PC-3 (cell line): ENCODE measurements at regions not wholly inside any gene's neighbourhood (a gene's known extent, or its start where the extent isn't known, plus 50 kb on each side); places are given as distances from the start of the nearest gene placed in this dataset.
A peak's percentile ranks its signal among the peaks of the same experiment; 100 is the strongest.

Experiments used
- ATAC-seq: fragments of 200-7000 bp; cut with Tn5 transposase; 2 replicates; pipeline ENCODE4 v1.9.1; 2020; ENCODE audit warnings: mild to moderate bottlenecking, moderate library complexity
- BruUV-seq: library from RNA; stranded (reverse); fragments of 400-500 nt; replicated peaks from 2 replicates; lab custom pipeline; 2021; lab: Mats Ljungman, UMichigan
- CTCF ChIA-PET: fragments of 300-600 bp; sonication (Branson Sonifier 250); formaldehyde crosslinking; loops from one replicate; lab custom pipeline; 2022; ENCODE audit warnings: antibody characterized with exemption; lab: Charles Lee
- POLR2A ChIA-PET: fragments of 300-600 bp; sonication (Branson Sonifier 250); formaldehyde crosslinking; loops from one replicate; lab custom pipeline; 2022; ENCODE audit warnings: antibody characterized with exemption; ENCODE audit not compliant: unreplicated experiment; lab: Charles Lee
- DNase-seq: peaks from one replicate; pipeline ENCODE4 v3.0.0-alpha.2; 2015
- H2AFZ ChIP-seq: fragments of 300-600 bp; sonication (generic); 2 replicates; pipeline ENCODE4 v1.6.0; 2016; ENCODE audit warnings: antibody characterized with exemption, low read length
- H3F3A ChIP-seq: fragments of 300-600 bp; sonication (generic); one replicate; pipeline ENCODE4 v1.6.0; 2017; ENCODE audit warnings: antibody characterized with exemption, low read length, control low read depth, mild to moderate bottlenecking; ENCODE audit not compliant: unreplicated experiment
- H3K27ac ChIP-seq: fragments of 300-600 bp; sonication (generic); 2 replicates; pipeline ENCODE4 v1.5.1; 2016; ENCODE audit warnings: mild to moderate bottlenecking, low read length
- H3K27me3 ChIP-seq: fragments of 300-600 bp; sonication (generic); 2 replicates; pipeline ENCODE4 v1.6.1; 2016; ENCODE audit warnings: low read length, mixed read lengths
- H3K36me3 ChIP-seq: fragments of 300-600 bp; sonication (generic); 2 replicates; pipeline ENCODE4 v1.6.1; 2016; ENCODE audit warnings: low read depth, mixed run types, low read length, mixed read lengths
- H3K4me1 ChIP-seq: fragments of 300-600 bp; sonication (generic); 2 replicates; pipeline ENCODE4 v1.5.1; 2016; ENCODE audit warnings: low read length; ENCODE audit not compliant: insufficient read depth
- H3K4me2 ChIP-seq: fragments of 300-600 bp; sonication (generic); 2 replicates; pipeline ENCODE4 v1.6.0; 2016; ENCODE audit warnings: low read length
- H3K4me3 ChIP-seq: fragments of 300-600 bp; sonication (generic); 2 replicates; pipeline ENCODE4 v1.5.1; 2016; ENCODE audit warnings: mild to moderate bottlenecking, low read length, mixed read lengths
- H3K79me2 ChIP-seq: fragments of 300-600 bp; sonication (generic); 2 replicates; pipeline ENCODE4 v1.6.1; 2017; ENCODE audit warnings: low read length, mixed read lengths
- H3K9ac ChIP-seq: fragments of 300-600 bp; sonication (generic); 2 replicates; pipeline ENCODE4 v1.6.0; 2016; ENCODE audit warnings: mild to moderate bottlenecking, low read length
- H3K9me2 ChIP-seq: fragments of 300-600 bp; sonication (generic); replicated peaks from 2 replicates; pipeline ENCODE4 v1.6.1; 2016; ENCODE audit warnings: mixed run types, low read length, mixed read lengths
- H3K9me3 ChIP-seq: fragments of 300-600 bp; sonication (generic); 2 replicates; pipeline ENCODE4 v1.6.1; 2016; ENCODE audit warnings: low read length, mixed read lengths
- H4K20me1 ChIP-seq: fragments of 300-600 bp; sonication (generic); 2 replicates; pipeline ENCODE4 v1.6.1; 2016; ENCODE audit warnings: low read length, mixed read lengths
- EZH2 ChIP-seq: fragments of 300-600 bp; sonication (generic); IDR thresholded peaks from one replicate; pipeline ENCODE4 v1.6.1; 2017; ENCODE audit warnings: antibody characterized with exemption, mild to moderate bottlenecking, low read length; ENCODE audit not compliant: unreplicated experiment
- EZH2phosphoT487 ChIP-seq: fragments of 300-600 bp; sonication (generic); IDR thresholded peaks from 2 replicates; pipeline ENCODE4 v1.6.1; 2018; ENCODE audit warnings: mild to moderate bottlenecking, antibody characterized with exemption, low read length, borderline replicate concordance
- intact Hi-C: fragments of 100-400 bp; cut with micrococcal nuclease; formaldehyde crosslinking; loops from 2 replicates; pipeline ENCODE4 v1.9.0; 2023
- TF ChIP-seq, protein P1 (sequence below): fragments of 300-600 bp; sonication (generic); conservative IDR thresholded peaks from 2 replicates; pipeline ENCODE4 v1.5.1; 2017; ENCODE audit warnings: antibody characterized with exemption, low read depth, mild to moderate bottlenecking, low read length

DNA sequence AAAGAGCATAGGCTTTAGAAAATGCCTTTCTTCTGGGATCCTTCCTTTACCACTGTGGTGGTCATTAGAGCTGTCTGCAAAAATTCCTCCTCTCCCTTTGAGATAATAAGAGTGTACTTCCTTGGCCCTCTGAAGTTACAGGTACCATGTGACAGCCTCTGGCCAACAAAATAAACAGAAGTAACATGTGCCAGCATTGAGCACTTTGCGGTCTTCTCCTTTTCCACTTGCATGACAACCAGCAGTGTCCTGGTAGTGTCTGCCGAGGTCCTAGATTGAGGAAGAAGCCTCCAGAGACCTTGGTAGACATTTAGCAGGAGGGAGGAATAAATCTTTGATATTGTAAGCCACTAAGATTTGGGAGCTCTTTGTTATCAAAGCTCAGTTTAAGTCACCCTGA lies 87.5 kb upstream of the ARID1B start:
- Histone ChIP-seq H2AFZ (no peak overlapping the region), H3K9ac (no peak overlapping the region), H3K27ac (no peak overlapping the region), H3K9me2 (no peaks in the 10 kb centered on the region), H3F3A (no peaks in the 10 kb centered on the region), H4K20me1 (no peaks in the 10 kb centered on the region), H3K27me3 (no peaks in the 10 kb centered on the region), H3K4me3 (no peak overlapping the region), H3K79me2 (no peaks in the 10 kb centered on the region), H3K36me3 (no peaks in the 10 kb centered on the region), H3K4me2 (no peak overlapping the region), H3K4me1 (peaks cover 16% of the 10 kb centered on the region), H3K9me3 (no peaks in the 10 kb centered on the region)
- no peak for ATAC-seq
- no peak for TF ChIP-seq EZH2
- CTCF ChIA-PET = no interaction called here
- POLR2A ChIA-PET = no interaction called here
- intact Hi-C loops = loop anchor here (5.0 to 10.0 kb wide), 2 partner anchors 127 to 255 kb away; no protein-coding TSS in a partner anchor
- DNase-seq = no peak
- no TSS peak for BruUV-seq

DNA sequence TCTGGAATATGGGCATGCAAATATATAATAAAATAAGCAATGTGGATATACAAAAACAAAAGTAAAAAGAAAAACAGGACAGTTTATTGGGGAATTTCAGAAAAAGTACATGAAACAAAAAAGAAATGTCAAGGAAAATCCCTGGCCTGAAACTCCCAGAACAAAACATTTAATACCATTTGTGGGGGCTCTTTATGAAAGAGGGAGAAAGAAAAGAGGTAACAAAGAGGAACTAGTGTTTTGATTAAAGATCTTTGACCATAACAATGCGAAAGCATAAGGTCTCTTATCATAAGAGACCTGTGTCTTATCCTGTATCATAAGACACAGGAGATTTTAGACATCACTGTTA lies 88.6 kb upstream of the ARID1B start:
- no peak for TF ChIP-seq EZH2phosphoT487
- TF ChIP-seq, protein P1, sequence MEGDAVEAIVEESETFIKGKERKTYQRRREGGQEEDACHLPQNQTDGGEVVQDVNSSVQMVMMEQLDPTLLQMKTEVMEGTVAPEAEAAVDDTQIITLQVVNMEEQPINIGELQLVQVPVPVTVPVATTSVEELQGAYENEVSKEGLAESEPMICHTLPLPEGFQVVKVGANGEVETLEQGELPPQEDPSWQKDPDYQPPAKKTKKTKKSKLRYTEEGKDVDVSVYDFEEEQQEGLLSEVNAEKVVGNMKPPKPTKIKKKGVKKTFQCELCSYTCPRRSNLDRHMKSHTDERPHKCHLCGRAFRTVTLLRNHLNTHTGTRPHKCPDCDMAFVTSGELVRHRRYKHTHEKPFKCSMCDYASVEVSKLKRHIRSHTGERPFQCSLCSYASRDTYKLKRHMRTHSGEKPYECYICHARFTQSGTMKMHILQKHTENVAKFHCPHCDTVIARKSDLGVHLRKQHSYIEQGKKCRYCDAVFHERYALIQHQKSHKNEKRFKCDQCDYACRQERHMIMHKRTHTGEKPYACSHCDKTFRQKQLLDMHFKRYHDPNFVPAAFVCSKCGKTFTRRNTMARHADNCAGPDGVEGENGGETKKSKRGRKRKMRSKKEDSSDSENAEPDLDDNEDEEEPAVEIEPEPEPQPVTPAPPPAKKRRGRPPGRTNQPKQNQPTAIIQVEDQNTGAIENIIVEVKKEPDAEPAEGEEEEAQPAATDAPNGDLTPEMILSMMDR = no peak
- no peak for TF ChIP-seq EZH2
- Histone ChIP-seq H3K9ac (no peak overlapping the region), H3K4me1 (peaks cover 16% of the 10 kb centered on the region), H4K20me1 (no peaks in the 10 kb centered on the region), H3K27me3 (no peaks in the 10 kb centered on the region), H3F3A (no peaks in the 10 kb centered on the region), H2AFZ (peak overlapping the region; percentile 100), H3K79me2 (no peaks in the 10 kb centered on the region), H3K36me3 (no peaks in the 10 kb centered on the region), H3K4me3 (no peak overlapping the region), H3K9me2 (no peaks in the 10 kb centered on the region), H3K4me2 (peak overlapping the region; percentile 99), H3K9me3 (no peaks in the 10 kb centered on the region), H3K27ac (no peak overlapping the region)
- DNase-seq (no peak), ATAC-seq (no peak)
- CTCF ChIA-PET = no interaction called here
- intact Hi-C loops = loop anchor here (5.0 to 10.0 kb wide), 2 partner anchors 126 to 256 kb away; no protein-coding TSS in a partner anchor
- POLR2A ChIA-PET = no interaction called here
- no TSS peak for BruUV-seq

DNA sequence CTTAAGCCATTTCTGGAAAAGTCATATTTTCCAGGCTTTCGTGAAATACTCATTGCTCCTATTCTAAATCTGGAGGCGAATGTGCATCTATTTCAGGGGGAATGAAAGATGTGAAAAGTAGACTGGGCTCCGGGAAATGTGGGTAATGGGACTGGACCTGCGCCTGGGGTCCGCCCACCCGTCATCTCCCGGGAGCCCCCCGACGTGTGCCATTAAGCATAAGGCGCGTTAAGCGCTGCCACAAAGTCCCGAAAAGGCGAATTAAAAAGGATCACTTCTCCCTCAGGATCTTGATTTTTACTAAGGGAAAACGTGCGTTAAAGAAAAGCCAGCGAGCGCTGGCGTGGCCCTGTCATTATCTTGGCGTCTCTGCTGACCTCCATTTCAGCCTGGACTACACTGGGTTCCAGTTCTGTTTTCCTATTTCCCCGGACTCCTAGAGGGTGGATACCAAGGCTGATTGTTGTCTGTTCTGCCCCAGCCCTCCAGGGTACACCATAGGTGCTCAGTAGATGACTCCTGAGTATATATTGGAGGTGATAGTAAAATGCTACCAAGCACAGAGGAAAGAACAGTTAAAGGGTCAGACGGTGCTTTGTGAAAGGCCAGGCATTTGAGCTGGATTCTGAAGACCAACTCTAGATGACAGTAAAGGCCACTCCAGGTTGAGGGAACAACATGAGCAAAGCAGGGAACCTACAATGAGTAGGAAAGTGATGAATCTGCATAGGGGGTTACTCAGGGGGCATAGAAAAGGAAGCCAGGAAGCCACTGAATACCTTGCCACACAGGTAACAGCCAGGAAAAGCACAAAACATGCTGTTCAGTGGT lies 89.2 kb upstream of the ARID1B start:
- CTCF ChIA-PET = interaction anchor here (0.6 kb wide), 1 partner anchor 123 kb away, joined by 3 read pairs; no protein-coding TSS in a partner anchor
- no peak for TF ChIP-seq EZH2phosphoT487
- TF ChIP-seq, protein P1 = no peak
- no peak for TF ChIP-seq EZH2
- peak overlapping the region; percentile 100 for H2AFZ ChIP-seq
- no peaks in the 10 kb centered on the region for H3K9me3 ChIP-seq
- no peaks in the 10 kb centered on the region for H3K27me3 ChIP-seq
- peaks cover 16% of the 10 kb centered on the region for H3K4me1 ChIP-seq
- H3K9ac ChIP-seq = peak overlapping the region; percentile 77
- no peaks in the 10 kb centered on the region for H3F3A ChIP-seq
- H3K27ac ChIP-seq = peak overlapping the region; percentile 52
- ATAC-seq (peak; percentile 48), DNase-seq (peak; percentile 44)
- H3K4me3 ChIP-seq = peak overlapping the region; percentile 91
- no peaks in the 10 kb centered on the region for H3K36me3 ChIP-seq
- intact Hi-C loops = loop anchor here (1.0 to 10.0 kb wide), 5 partner anchors 33 to 333 kb away; partner anchors contain the start of gene ARID1B
- no peaks in the 10 kb centered on the region for H4K20me1 ChIP-seq
- no peaks in the 10 kb centered on the region for H3K9me2 ChIP-seq
- H3K4me2 ChIP-seq = peak overlapping the region; percentile 99
- POLR2A ChIA-PET = no interaction called here
- H3K79me2 ChIP-seq = no peaks in the 10 kb centered on the region
- BruUV-seq = TSS peak; percentile 64
